Thyroid gland (tissue), 4 donors: ENCODE measurements at regions not wholly inside any gene's neighbourhood (a gene's known extent, or its start where the extent isn't known, plus 50 kb on each side); places are given as distances from the start of the nearest gene placed in this dataset.

Experiments
- DNase-seq, 2 donors: peaks; one replicate each; pipeline ENCODE4 v3.0.0-alpha.2; 2019
- H3K27ac ChIP-seq, 3 donors: fragments of 200-600 bp; sonication (generic); 1 replicate in 2 of 3; 2 replicates in 1 of 3; pipeline ENCODE4 v1.5.1; 2016 to 2019; ENCODE audit warnings: mild to moderate bottlenecking in 1 of 3, moderate library complexity in 1 of 3
- H3K27me3 ChIP-seq: fragments of 200-600 bp; sonication (generic); one replicate; pipeline ENCODE4 v1.5.1; 2019
- H3K36me3 ChIP-seq, 2 donors: fragments of 200-600 bp; sonication (generic); one replicate each; pipeline ENCODE4 v1.5.1; 2016 to 2019
- H3K4me1 ChIP-seq, 2 donors: fragments of 200-600 bp; sonication (generic); one replicate each; pipeline ENCODE4 v1.5.1; 2017 to 2019
- H3K4me3 ChIP-seq, 3 donors: fragments of 200-600 bp; sonication (generic); replicated peaks in 1 of 3; 1 replicate in 2 of 3; 2 replicates in 1 of 3; pipeline ENCODE4 v1.5.1; 2016; ENCODE audit warnings: mild to moderate bottlenecking in 1 of 3
- H3K9me3 ChIP-seq: fragments of 200-600 bp; sonication (generic); one replicate; pipeline ENCODE4 v1.5.1; 2017
- POLR2A ChIP-seq, 2 donors: fragments of 450-650 bp; IDR thresholded peaks; one replicate each; pipeline ENCODE4 v1.6.1; 2017; ENCODE audit warnings: antibody characterized with exemption in 2 of 2, mild to moderate bottlenecking in 2 of 2, moderate library complexity in 1 of 2
- WGBS, 2 donors: methylation state at CpG; one replicate each; pipeline ENCODE4 v1.1.5; 2017; 5-methylcytosine and 5-hydroxymethylcytosine counted together
- intact Hi-C: fragments of 100-400 bp; cut with DNase I; formaldehyde crosslinking; loops from one replicate; pipeline ENCODE4 v1.15.1; 2023
- TF ChIP-seq, protein P1 (sequence below), 6 experiments: fragments of 200-600 bp in 3 of 6; fragments of 450-650 bp in 3 of 6; sonication (generic) in 3 of 6; IDR thresholded peaks; one replicate each; pipeline ENCODE4 v1.5.1; 2016 to 2019; ENCODE audit warnings: antibody characterized with exemption in 6 of 6, mild to moderate bottlenecking in 2 of 6, inconsistent platforms in 1 of 6, moderate library complexity in 1 of 6

DNA sequence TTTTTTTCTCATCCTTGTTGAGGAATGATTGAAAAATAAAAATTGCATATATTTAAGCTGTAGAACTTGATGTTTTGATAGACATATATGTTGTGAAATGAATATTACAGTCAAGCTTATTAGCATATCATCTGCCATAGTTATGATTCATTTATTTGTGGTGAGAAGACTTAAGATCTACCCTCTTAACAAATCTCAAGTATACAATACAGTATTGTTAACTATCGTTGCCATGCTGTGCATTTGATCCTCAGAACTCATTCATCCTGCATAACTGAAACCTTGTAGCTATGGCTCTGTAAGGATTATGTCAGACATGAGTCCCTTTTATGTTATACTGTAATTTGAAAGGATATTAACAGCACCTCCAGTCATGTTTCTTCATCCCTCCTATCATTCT lies 2045.3 kb downstream of the ARAP2 start:
- Histone ChIP-seq H3K27ac (no peak overlapping the region), H3K9me3 (no peaks in the 10 kb centered on the region), H3K4me1 (no peaks in the 10 kb centered on the region), H3K36me3 (no peaks in the 10 kb centered on the region), H3K4me3 (no peak overlapping the region), H3K27me3 (no peaks in the 10 kb centered on the region)
- no peak for DNase-seq
- WGBS, 2 donors = 77 to 82% methylated on average over 1 of the region's 1 CpG
- TF ChIP-seq, protein P1, sequence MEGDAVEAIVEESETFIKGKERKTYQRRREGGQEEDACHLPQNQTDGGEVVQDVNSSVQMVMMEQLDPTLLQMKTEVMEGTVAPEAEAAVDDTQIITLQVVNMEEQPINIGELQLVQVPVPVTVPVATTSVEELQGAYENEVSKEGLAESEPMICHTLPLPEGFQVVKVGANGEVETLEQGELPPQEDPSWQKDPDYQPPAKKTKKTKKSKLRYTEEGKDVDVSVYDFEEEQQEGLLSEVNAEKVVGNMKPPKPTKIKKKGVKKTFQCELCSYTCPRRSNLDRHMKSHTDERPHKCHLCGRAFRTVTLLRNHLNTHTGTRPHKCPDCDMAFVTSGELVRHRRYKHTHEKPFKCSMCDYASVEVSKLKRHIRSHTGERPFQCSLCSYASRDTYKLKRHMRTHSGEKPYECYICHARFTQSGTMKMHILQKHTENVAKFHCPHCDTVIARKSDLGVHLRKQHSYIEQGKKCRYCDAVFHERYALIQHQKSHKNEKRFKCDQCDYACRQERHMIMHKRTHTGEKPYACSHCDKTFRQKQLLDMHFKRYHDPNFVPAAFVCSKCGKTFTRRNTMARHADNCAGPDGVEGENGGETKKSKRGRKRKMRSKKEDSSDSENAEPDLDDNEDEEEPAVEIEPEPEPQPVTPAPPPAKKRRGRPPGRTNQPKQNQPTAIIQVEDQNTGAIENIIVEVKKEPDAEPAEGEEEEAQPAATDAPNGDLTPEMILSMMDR (IDR thresholded peaks at IDR 0.05) = no peak
- TF ChIP-seq POLR2A (IDR thresholded peaks at IDR 0.05) = no peak
- intact Hi-C loops = no loop called here

DNA sequence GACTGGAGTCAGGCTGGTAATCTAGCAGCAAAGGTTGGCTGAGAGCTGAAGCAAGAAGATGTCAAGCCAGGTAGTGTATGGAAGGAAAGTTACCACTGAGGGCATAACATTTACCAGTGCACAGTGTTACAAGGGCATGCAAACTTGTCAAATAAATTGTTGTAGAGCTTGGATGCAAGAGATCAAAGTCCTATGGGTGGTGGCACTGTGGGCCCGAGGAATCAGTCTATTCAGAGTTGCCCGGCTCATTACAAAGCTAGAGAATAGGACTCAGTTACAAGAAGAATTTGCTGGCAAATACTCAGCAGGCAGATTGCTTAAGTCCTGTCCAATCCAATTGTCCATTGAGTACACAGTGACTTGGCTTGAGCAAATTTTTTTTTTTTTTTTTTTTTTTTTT lies 2043.8 kb downstream of the ARAP2 start:
- intact Hi-C loops = no loop called here
- 93 to 100% methylated on average over 2 of the region's 2 CpGs for WGBS, 2 donors
- Histone ChIP-seq H3K27me3 (no peaks in the 10 kb centered on the region), H3K27ac (no peak overlapping the region), H3K9me3 (no peaks in the 10 kb centered on the region), H3K4me1 (no peaks in the 10 kb centered on the region), H3K36me3 (no peaks in the 10 kb centered on the region), H3K4me3 (no peak overlapping the region)
- no peak for DNase-seq
- TF ChIP-seq POLR2A (IDR thresholded peaks at IDR 0.05) = no peak
- TF ChIP-seq, protein P1 (IDR thresholded peaks at IDR 0.05) = no peak

DNA sequence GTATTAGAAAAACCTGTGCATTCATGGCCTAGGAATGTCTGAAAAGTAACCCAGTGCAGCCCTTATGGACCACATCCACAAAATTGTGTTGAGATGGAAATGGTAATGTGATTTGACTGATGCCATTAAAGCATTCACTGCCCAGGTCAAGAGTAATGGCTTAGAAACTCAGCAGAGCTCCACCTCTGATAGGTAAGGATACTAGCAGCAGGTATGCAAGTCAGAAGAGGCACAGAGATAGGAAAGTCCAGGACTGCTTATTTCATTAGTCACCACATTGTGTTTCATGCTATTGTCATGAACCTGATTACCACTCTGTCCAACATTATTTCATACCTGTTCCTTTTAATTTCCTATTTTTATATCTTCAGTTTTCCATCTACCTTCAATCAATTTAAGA lies 2042.2 kb downstream of the ARAP2 start:
- no peak overlapping the region for H3K27ac ChIP-seq
- H3K27me3 ChIP-seq = no peaks in the 10 kb centered on the region
- intact Hi-C loops = no loop called here
- H3K9me3 ChIP-seq = no peaks in the 10 kb centered on the region
- no peaks in the 10 kb centered on the region for H3K4me1 ChIP-seq
- TF ChIP-seq, protein P1 (IDR thresholded peaks at IDR 0.05) = no peak
- no peak for TF ChIP-seq POLR2A (IDR thresholded peaks at IDR 0.05)
- DNase-seq = no peak
- no peak overlapping the region for H3K4me3 ChIP-seq
- no peaks in the 10 kb centered on the region for H3K36me3 ChIP-seq

DNA sequence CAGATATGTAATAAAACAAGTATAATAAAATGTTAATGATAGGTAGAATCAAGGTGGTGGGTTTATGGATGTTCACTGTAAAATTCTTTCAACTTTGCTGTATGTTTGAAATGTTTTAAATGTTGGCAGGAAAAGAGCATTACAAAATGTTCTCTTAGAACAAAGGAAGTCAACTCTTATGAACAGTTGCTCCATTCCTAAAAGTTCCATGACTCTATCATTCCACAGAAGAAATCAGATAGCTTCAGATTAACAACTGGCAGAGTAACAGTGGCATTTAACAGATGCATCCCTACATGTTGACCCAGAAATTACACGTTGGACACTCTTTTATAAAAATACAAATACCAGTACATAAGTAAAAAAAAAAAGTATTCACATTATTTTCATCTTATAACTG lies 2023.7 kb downstream of the ARAP2 start:
- intact Hi-C loops = no loop called here
- Histone ChIP-seq H3K4me3 (no peak overlapping the region), H3K36me3 (no peaks in the 10 kb centered on the region), H3K27me3 (no peaks in the 10 kb centered on the region), H3K4me1 (no peaks in the 10 kb centered on the region), H3K9me3 (no peaks in the 10 kb centered on the region), H3K27ac (no peak overlapping the region)
- no peak for DNase-seq
- TF ChIP-seq, protein P1 (IDR thresholded peaks at IDR 0.05) = no peak
- no peak for TF ChIP-seq POLR2A (IDR thresholded peaks at IDR 0.05)
- WGBS, 2 donors = 80 to 90% methylated on average over 1 of the region's 1 CpG

DNA sequence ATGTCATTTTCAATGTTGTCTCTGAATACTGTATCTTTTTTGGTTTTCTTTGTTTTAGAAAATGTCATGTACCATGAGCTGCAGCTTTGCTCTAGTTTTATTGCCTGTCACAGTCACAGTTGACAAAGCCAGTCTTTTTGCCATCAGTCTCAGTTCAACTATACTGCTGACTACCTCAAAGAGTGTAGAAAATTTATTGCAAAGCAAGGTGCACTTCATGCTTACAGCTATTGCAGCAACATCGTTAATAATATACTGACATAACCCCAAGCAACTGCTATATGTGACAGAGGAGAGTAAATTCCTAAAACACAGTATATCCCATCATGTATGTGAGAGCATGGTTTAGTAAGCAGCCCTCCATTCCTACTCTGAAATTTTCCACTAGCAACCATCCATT lies 2022.3 kb downstream of the ARAP2 start:
- Histone ChIP-seq H3K4me3 (no peak overlapping the region), H3K27me3 (no peaks in the 10 kb centered on the region), H3K9me3 (no peaks in the 10 kb centered on the region), H3K36me3 (no peaks in the 10 kb centered on the region), H3K4me1 (no peaks in the 10 kb centered on the region), H3K27ac (no peak overlapping the region)
- intact Hi-C loops = no loop called here
- 88 to 91% methylated on average over 1 of the region's 1 CpG for WGBS, 2 donors
- DNase-seq = no peak
- TF ChIP-seq, protein P1 (IDR thresholded peaks at IDR 0.05) = no peak
